ENCODE measurements at regions not wholly inside any gene's neighbourhood (a gene's known extent, or its start where the extent isn't known, plus 50 kb on each side); places are given as distances from the start of the nearest gene placed in this dataset.

- no peak overlapping the region for H3K4me3 ChIP-seq
- H3K27me3 ChIP-seq = peaks cover 0 to 9% (median 0%) of the 10 kb centered on the region in 3 donors
- no peaks in the 10 kb centered on the region for H3K36me3 ChIP-seq
- H3K4me1 ChIP-seq = no peaks in the 10 kb centered on the region
- TF ChIP-seq CTCF (IDR thresholded peaks at IDR 0.05) (no peak), EP300 (IDR thresholded peaks at IDR 0.05) (no peak), POLR2A (IDR thresholded peaks at IDR 0.05) (no peak), POLR2AphosphoS5 (IDR thresholded peaks at IDR 0.05) (no peak)
- H3K9me3 ChIP-seq = peaks cover 0 to 7% (median 2%) of the 10 kb centered on the region in 4 donors
- H3K27ac ChIP-seq = no peak overlapping the region
- no peak for DNase-seq
- intact Hi-C loops (cut with DNase I) = no loop called here
Observed at GRCh38 chr7:26051021-26051420, 101.0 kb upstream of the NFE2L3 start.

GRCh38 chr7:26052706-26053105 lies 99.3 kb upstream of the NFE2L3 start:
- H3K27ac ChIP-seq = no peak overlapping the region
- intact Hi-C loops (cut with DNase I) = no loop called here
- no peaks in the 10 kb centered on the region for H3K4me1 ChIP-seq
- TF ChIP-seq POLR2AphosphoS5 (IDR thresholded peaks at IDR 0.05) (no peak), EP300 (IDR thresholded peaks at IDR 0.05) (no peak), POLR2A (IDR thresholded peaks at IDR 0.05) (no peak), CTCF (IDR thresholded peaks at IDR 0.05) (no peak)
- H3K9me3 ChIP-seq = peaks cover 0 to 7% (median 2%) of the 10 kb centered on the region in 4 donors
- no peaks in the 10 kb centered on the region for H3K36me3 ChIP-seq
- peaks cover 0 to 16% (median 0%) of the 10 kb centered on the region in 3 donors for H3K27me3 ChIP-seq
- DNase-seq = no peak
- H3K4me3 ChIP-seq = no peak overlapping the region

GRCh38 chr7:26054386-26054785 lies 97.6 kb upstream of the NFE2L3 start:
- Histone ChIP-seq H3K4me1 (no peaks in the 10 kb centered on the region), H3K9me3 (peaks cover 0 to 7% (median 2%) of the 10 kb centered on the region in 4 donors), H3K4me3 (no peak overlapping the region), H3K27ac (no peak overlapping the region), H3K36me3 (no peaks in the 10 kb centered on the region), H3K27me3 (peaks cover 0 to 16% (median 0%) of the 10 kb centered on the region in 3 donors)
- DNase-seq = no peak
- WGBS, 2 donors = 87 to 92% methylated on average over 3 of the region's 3 CpGs
- TF ChIP-seq POLR2A (IDR thresholded peaks at IDR 0.05) = no peak
- no peak for TF ChIP-seq EP300 (IDR thresholded peaks at IDR 0.05)
- no peak for TF ChIP-seq POLR2AphosphoS5 (IDR thresholded peaks at IDR 0.05)
- no peak for TF ChIP-seq CTCF (IDR thresholded peaks at IDR 0.05)
- intact Hi-C loops (cut with DNase I) = no loop called here

GRCh38 chr7:26055241-26055640 lies 96.8 kb upstream of the NFE2L3 start:
- no peak for TF ChIP-seq POLR2AphosphoS5 (IDR thresholded peaks at IDR 0.05)
- TF ChIP-seq EP300 (IDR thresholded peaks at IDR 0.05) = no peak
- TF ChIP-seq POLR2A (IDR thresholded peaks at IDR 0.05) = no peak
- no peak for TF ChIP-seq CTCF (IDR thresholded peaks at IDR 0.05)
- DNase-seq = no peak
- Histone ChIP-seq H3K36me3 (no peaks in the 10 kb centered on the region), H3K27ac (no peak overlapping the region), H3K9me3 (peaks cover 0 to 7% (median 2%) of the 10 kb centered on the region in 4 donors), H3K27me3 (peaks cover 0 to 16% (median 0%) of the 10 kb centered on the region in 3 donors), H3K4me3 (no peak overlapping the region), H3K4me1 (peaks cover 0 to under 1% (median 0%) of the 10 kb centered on the region in 4 donors)
- intact Hi-C loops (cut with DNase I) = no loop called here
- 79 to 93% methylated on average over 3 of the region's 3 CpGs for WGBS, 2 donors

All from sigmoid colon (tissue), 6 donors.